ENCODE measurements at regions not wholly inside any gene's neighbourhood (a gene's known extent, or its start where the extent isn't known, plus 50 kb on each side); places are given as distances from the start of the nearest gene placed in this dataset.

- no peak for TF ChIP-seq CTCF (IDR thresholded peaks at IDR 0.05; ENCODE audit: low read length, missing control alignments)
- DNase-seq (ENCODE audit: low read depth) = no peak
- H3K4me3 ChIP-seq (replicated peaks; ENCODE audit: low read depth, low read length) = no peak overlapping the region
Observed at GRCh38 chr1:194338241-194338948, 1152.0 kb upstream of the B3GALT2 start.

GRCh38 chr1:194333240-194333639 is 1146.8 kb upstream of the B3GALT2 start:
- no peak for DNase-seq (ENCODE audit: low read depth)
- H3K4me3 ChIP-seq (replicated peaks; ENCODE audit: low read depth, low read length) = no peak overlapping the region
- TF ChIP-seq CTCF (IDR thresholded peaks at IDR 0.05; ENCODE audit: low read length, missing control alignments) = no peak

- no peak overlapping the region for H3K4me3 ChIP-seq (replicated peaks; ENCODE audit: low read depth, low read length)
- DNase-seq (ENCODE audit: low read depth) = peak; percentile 4
- no peak for TF ChIP-seq CTCF (IDR thresholded peaks at IDR 0.05; ENCODE audit: low read length, missing control alignments)
Observed at GRCh38 chr1:194331758-194332157, 1145.3 kb upstream of the B3GALT2 start.

- H3K4me3 ChIP-seq (replicated peaks; ENCODE audit: low read depth, low read length) = no peak overlapping the region
- no peak for TF ChIP-seq CTCF (IDR thresholded peaks at IDR 0.05; ENCODE audit: low read length, missing control alignments)
- DNase-seq (ENCODE audit: low read depth) = no peak
Observed at GRCh38 chr1:194322751-194323150, 1136.3 kb upstream of the B3GALT2 start.

GRCh38 chr1:194318790-194319280 is 1132.4 kb upstream of the B3GALT2 start:
- no peak for TF ChIP-seq CTCF (IDR thresholded peaks at IDR 0.05; ENCODE audit: low read length, missing control alignments)
- no peak for DNase-seq (ENCODE audit: low read depth)
- no peak overlapping the region for H3K4me3 ChIP-seq (replicated peaks; ENCODE audit: low read depth, low read length)

- no peak overlapping the region for H3K4me3 ChIP-seq (replicated peaks; ENCODE audit: low read depth, low read length)
- DNase-seq (ENCODE audit: low read depth) = no peak
- no peak for TF ChIP-seq CTCF (IDR thresholded peaks at IDR 0.05; ENCODE audit: low read length, missing control alignments)
Observed at GRCh38 chr1:194309697-194310096, 1123.3 kb upstream of the B3GALT2 start.

GRCh38 chr1:194309269-194309668 is 1122.9 kb upstream of the B3GALT2 start:
- no peak overlapping the region for H3K4me3 ChIP-seq (replicated peaks; ENCODE audit: low read depth, low read length)
- no peak for DNase-seq (ENCODE audit: low read depth)
- TF ChIP-seq CTCF (IDR thresholded peaks at IDR 0.05; ENCODE audit: low read length, missing control alignments) = no peak
